Osteoblast (primary cell): ENCODE measurements at regions not wholly inside any gene's neighbourhood (a gene's known extent, or its start where the extent isn't known, plus 50 kb on each side); places are given as distances from the start of the nearest gene placed in this dataset.

Experiments
- DNase-seq: peaks from one replicate; pipeline ENCODE4 v3.0.0; 2011; ENCODE audit warnings: low spot score, mixed read lengths; ENCODE audit not compliant: insufficient read length; ENCODE audit errors: missing footprints
- H2AFZ ChIP-seq: 2 replicates; pipeline ENCODE4 v1.6.0; 2011; ENCODE audit warnings: mild to moderate bottlenecking, low read length
- H3K27ac ChIP-seq: 2 replicates; pipeline ENCODE4 v1.5.1; 2011; ENCODE audit warnings: mild to moderate bottlenecking, low read depth, low read length, moderate library complexity
- H3K27me3 ChIP-seq: 2 replicates; pipeline ENCODE4 v1.6.0; 2012; ENCODE audit warnings: mild to moderate bottlenecking, control low read depth, inconsistent platforms, low read length, moderate library complexity; ENCODE audit not compliant: insufficient read depth
- H3K36me3 ChIP-seq: 2 replicates; pipeline ENCODE4 v1.5.1; 2011; ENCODE audit warnings: mild to moderate bottlenecking, low read length, control low read depth, moderate library complexity; ENCODE audit not compliant: insufficient read depth
- H3K4me1 ChIP-seq: 2 replicates; pipeline ENCODE4 v1.5.1; 2011; ENCODE audit warnings: mild to moderate bottlenecking, low read length, control low read depth, moderate library complexity; ENCODE audit not compliant: insufficient read depth
- H3K4me2 ChIP-seq: 2 replicates; pipeline ENCODE4 v1.6.0; 2011; ENCODE audit warnings: mild to moderate bottlenecking, low read length; ENCODE audit not compliant: insufficient read depth
- H3K4me3 ChIP-seq: fragments of 200-600 bp; sonication (generic); 3 replicates; pipeline ENCODE4 v1.5.1; 2012; ENCODE audit warnings: mild to moderate bottlenecking, low read length, inconsistent platforms; ENCODE audit not compliant: insufficient read depth
- H3K79me2 ChIP-seq: 2 replicates; pipeline ENCODE4 v1.6.0; 2012; ENCODE audit warnings: mild to moderate bottlenecking, low read length, control low read depth, inconsistent platforms; ENCODE audit not compliant: insufficient read depth
- H3K9me3 ChIP-seq: 2 replicates; pipeline ENCODE4 v1.5.1; 2011; ENCODE audit warnings: low read depth, low read length, control low read depth
- H4K20me1 ChIP-seq: 2 replicates; pipeline ENCODE4 v1.6.0; 2012; ENCODE audit warnings: mild to moderate bottlenecking, low read length, control low read depth; ENCODE audit not compliant: insufficient read depth
- TF ChIP-seq, protein P1 (sequence below): IDR thresholded peaks from 2 replicates; pipeline ENCODE4 v1.5.1; 2011; ENCODE audit warnings: mild to moderate bottlenecking, low read depth, low read length, moderate library complexity; ENCODE audit errors: extremely low read depth

DNA sequence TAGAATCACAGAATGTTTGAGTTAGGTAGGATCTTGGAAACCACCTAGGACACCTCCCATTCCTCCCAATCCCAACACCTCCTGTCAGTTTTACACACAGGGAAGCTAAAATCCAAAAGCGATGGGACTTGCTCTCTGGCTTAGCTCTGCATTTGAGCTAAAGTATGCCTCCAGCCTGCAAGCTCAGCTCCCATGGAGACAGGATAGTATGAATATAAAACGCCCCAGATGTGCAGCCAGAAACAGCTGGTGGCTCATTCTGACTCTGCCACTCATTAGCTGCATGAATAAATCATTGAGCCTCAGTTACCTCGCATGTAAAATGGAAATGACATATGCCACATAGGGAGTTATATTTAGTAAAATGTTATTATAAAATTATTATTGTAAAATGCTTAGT is 336.0 kb downstream of the SUCLA2 start:
- Histone ChIP-seq H2AFZ (no peak overlapping the region), H3K79me2 (no peaks in the 10 kb centered on the region), H3K9me3 (no peaks in the 10 kb centered on the region), H3K4me2 (no peak overlapping the region), H3K27ac (no peak overlapping the region), H3K4me3 (no peak overlapping the region), H3K27me3 (no peaks in the 10 kb centered on the region), H3K4me1 (no peaks in the 10 kb centered on the region), H3K36me3 (no peaks in the 10 kb centered on the region), H4K20me1 (no peaks in the 10 kb centered on the region)
- DNase-seq: no peak
- TF ChIP-seq, protein P1, sequence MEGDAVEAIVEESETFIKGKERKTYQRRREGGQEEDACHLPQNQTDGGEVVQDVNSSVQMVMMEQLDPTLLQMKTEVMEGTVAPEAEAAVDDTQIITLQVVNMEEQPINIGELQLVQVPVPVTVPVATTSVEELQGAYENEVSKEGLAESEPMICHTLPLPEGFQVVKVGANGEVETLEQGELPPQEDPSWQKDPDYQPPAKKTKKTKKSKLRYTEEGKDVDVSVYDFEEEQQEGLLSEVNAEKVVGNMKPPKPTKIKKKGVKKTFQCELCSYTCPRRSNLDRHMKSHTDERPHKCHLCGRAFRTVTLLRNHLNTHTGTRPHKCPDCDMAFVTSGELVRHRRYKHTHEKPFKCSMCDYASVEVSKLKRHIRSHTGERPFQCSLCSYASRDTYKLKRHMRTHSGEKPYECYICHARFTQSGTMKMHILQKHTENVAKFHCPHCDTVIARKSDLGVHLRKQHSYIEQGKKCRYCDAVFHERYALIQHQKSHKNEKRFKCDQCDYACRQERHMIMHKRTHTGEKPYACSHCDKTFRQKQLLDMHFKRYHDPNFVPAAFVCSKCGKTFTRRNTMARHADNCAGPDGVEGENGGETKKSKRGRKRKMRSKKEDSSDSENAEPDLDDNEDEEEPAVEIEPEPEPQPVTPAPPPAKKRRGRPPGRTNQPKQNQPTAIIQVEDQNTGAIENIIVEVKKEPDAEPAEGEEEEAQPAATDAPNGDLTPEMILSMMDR: no peak

DNA sequence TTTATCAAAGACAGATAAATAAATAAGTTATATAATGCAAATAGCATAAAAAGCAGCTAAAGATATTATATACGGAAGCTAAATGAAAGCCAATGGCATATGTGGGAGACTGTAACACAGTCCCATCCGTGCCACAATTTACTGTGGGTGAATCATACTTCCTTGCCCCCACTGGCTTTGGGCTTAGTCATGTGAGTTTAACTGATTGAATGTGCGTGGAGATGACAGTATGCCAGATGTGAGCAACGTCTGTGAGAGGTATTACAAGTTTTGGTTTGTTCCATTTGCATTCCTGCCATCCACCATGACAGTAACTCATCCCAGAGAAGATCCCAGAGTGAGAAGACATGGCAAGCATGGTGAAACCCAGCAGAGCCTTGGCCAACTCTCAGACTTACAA is 340.0 kb downstream of the SUCLA2 start:
- H3K27ac ChIP-seq: no peak overlapping the region
- no peak overlapping the region for H2AFZ ChIP-seq
- H3K9me3 ChIP-seq: no peaks in the 10 kb centered on the region
- no peaks in the 10 kb centered on the region for H3K4me1 ChIP-seq
- H3K36me3 ChIP-seq: no peaks in the 10 kb centered on the region
- H4K20me1 ChIP-seq: no peaks in the 10 kb centered on the region
- TF ChIP-seq, protein P1: no peak
- DNase-seq: no peak
- H3K4me3 ChIP-seq: no peak overlapping the region
- no peaks in the 10 kb centered on the region for H3K27me3 ChIP-seq
- H3K79me2 ChIP-seq: no peaks in the 10 kb centered on the region
- H3K4me2 ChIP-seq: no peak overlapping the region

DNA sequence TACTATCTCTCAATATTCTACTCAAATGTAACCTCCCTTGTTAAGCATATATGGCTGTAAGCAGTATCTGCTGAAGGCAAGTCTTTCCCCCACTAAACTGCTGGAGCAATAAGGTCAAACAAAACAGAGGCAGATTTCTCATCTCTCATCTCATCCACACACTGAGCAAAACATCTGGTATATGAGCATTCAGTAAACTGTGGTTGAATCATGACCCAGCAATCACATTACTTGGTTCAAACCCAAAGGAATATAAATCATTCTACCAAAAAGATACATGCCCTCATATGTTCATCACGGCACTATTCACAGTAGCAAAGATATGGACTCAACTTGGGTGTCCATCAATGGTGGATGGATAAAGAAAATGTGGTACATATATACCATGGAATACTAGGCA is 344.4 kb downstream of the SUCLA2 start:
- Histone ChIP-seq H3K4me1 (no peaks in the 10 kb centered on the region), H2AFZ (no peak overlapping the region), H3K79me2 (no peaks in the 10 kb centered on the region), H3K4me3 (no peak overlapping the region), H3K4me2 (no peak overlapping the region), H4K20me1 (no peaks in the 10 kb centered on the region), H3K9me3 (no peaks in the 10 kb centered on the region), H3K27ac (no peak overlapping the region), H3K36me3 (no peaks in the 10 kb centered on the region), H3K27me3 (no peaks in the 10 kb centered on the region)
- TF ChIP-seq, protein P1: no peak
- no peak for DNase-seq

DNA sequence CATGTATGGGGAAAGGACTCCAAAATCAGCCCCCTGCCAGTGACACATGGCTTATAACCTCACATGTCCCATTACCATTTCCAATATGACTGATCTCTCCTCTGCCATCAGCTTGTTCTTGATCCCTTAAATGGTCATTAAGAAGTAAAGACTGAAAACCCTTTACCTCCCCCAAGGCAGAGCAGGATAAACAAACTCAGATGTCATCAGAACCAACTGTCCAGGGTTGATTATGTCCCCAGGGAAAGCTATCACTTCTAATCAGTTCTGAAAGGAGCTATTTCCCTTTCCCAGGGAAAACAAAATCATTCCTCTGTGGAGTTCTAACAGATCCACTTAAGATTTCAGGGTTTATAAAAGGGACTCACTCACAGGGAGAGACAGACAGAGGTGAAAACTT is 350.9 kb downstream of the SUCLA2 start:
- H2AFZ ChIP-seq: no peak overlapping the region
- H3K4me2 ChIP-seq: no peak overlapping the region
- DNase-seq: no peak
- H3K79me2 ChIP-seq: no peaks in the 10 kb centered on the region
- H3K4me3 ChIP-seq: no peak overlapping the region
- no peaks in the 10 kb centered on the region for H3K9me3 ChIP-seq
- peaks cover 3% of the 10 kb centered on the region for H3K27me3 ChIP-seq
- TF ChIP-seq, protein P1: no peak
- no peak overlapping the region for H3K27ac ChIP-seq
- no peaks in the 10 kb centered on the region for H3K36me3 ChIP-seq
- no peaks in the 10 kb centered on the region for H3K4me1 ChIP-seq
- no peaks in the 10 kb centered on the region for H4K20me1 ChIP-seq
